HepG2 (cell line): ENCODE measurements at regions not wholly inside any gene's neighbourhood (a gene's known extent, or its start where the extent isn't known, plus 50 kb on each side); places are given as distances from the start of the nearest gene placed in this dataset.

Experiments used
- ARNTL ChIP-seq: sonication (generic); formaldehyde crosslinking; IDR thresholded peaks from 2 replicates; pipeline ENCODE4 v1.4.0; 2020; ENCODE audit warnings: mild to moderate bottlenecking, missing genetic modification reagents
- CTCF ChIP-seq: sonication (generic); formaldehyde crosslinking; IDR thresholded peaks from 2 replicates; pipeline ENCODE4 v1.5.0; 2020; ENCODE audit warnings: mild to moderate bottlenecking, missing genetic modification reagents, moderate library complexity
- EZH2 ChIP-seq: conservative IDR thresholded peaks from 2 replicates; pipeline ENCODE4 v1.6.1; 2012; ENCODE audit warnings: mild to moderate bottlenecking, low read depth, low read length, moderate library complexity
- MIER3 ChIP-seq: IDR thresholded peaks from 2 replicates; pipeline ENCODE4 v1.6.1; 2016; ENCODE audit warnings: missing compliant biosample characterization, borderline replicate concordance
- NFRKB ChIP-seq: fragments of 450-650 bp; IDR thresholded peaks from 2 replicates; pipeline ENCODE4 v1.6.1; 2017
- POLR2AphosphoS5 ChIP-seq: IDR thresholded peaks from 2 replicates; pipeline ENCODE4 v1.6.1; 2012; ENCODE audit warnings: low read depth, low read length
- TP53 ChIP-seq: sonication (generic); formaldehyde crosslinking; conservative IDR thresholded peaks from 2 replicates; pipeline ENCODE4 v1.4.0; 2020; ENCODE audit warnings: missing genetic modification reagents
- ZBTB46 ChIP-seq: sonication (generic); formaldehyde crosslinking; IDR thresholded peaks from 2 replicates; pipeline ENCODE4 v1.4.0; 2020; ENCODE audit warnings: mild to moderate bottlenecking, missing genetic modification reagents, borderline replicate concordance
- ZNF143 ChIP-seq: sonication (generic); formaldehyde crosslinking; IDR thresholded peaks from 2 replicates; pipeline ENCODE4 v1.4.0; 2020; ENCODE audit warnings: missing genetic modification reagents
- ZNF670 ChIP-seq: sonication (generic); formaldehyde crosslinking; IDR thresholded peaks from 2 replicates; pipeline ENCODE4 v1.8.0; 2022; ENCODE audit warnings: mild to moderate bottlenecking, missing genetic modification reagents, borderline replicate concordance
- ZNF83 ChIP-seq: sonication (generic); formaldehyde crosslinking; IDR thresholded peaks from 2 replicates; pipeline ENCODE4 v1.4.0; 2020; ENCODE audit warnings: missing genetic modification reagents, mild to moderate bottlenecking, borderline replicate concordance
- ZSCAN9 ChIP-seq: IDR thresholded peaks from 2 replicates; pipeline ENCODE4 v1.6.1; 2016; ENCODE audit warnings: borderline replicate concordance

GRCh38 chr18:2312440-2312839 is 258.9 kb downstream of the METTL4 start:
- TF ChIP-seq MIER3 (CRISPR knock-in tag) (no peak), POLR2AphosphoS5 (no peak), NFRKB (no peak), ARNTL (CRISPR knock-in tag) (no peak), TP53 (CRISPR knock-in tag) (no peak), ZNF83 (CRISPR knock-in tag) (no peak), EZH2 (no peak), ZNF143 (CRISPR knock-in tag) (no peak), ZSCAN9 (CRISPR knock-in tag) (no peak), ZNF670 (no peak), CTCF (CRISPR knock-in tag) (no peak), ZBTB46 (CRISPR knock-in tag) (no peak)
